HG03354 (cell line): ENCODE measurements at regions not wholly inside any gene's neighbourhood (a gene's known extent, or its start where the extent isn't known, plus 50 kb on each side); places are given as distances from the start of the nearest gene placed in this dataset.
"Not testable (repeated sequence)": the region's sequence is repeated elsewhere in the genome, so short reads cannot be mapped to it uniquely, and the experiment has no call there.

ENCODE experiments used
- ATAC-seq: cut with Tn5 transposase; IDR thresholded peaks from one replicate; pipeline ENCODE4 v1.9.1; 2021; ENCODE audit warnings: mild to moderate bottlenecking; ENCODE audit not compliant: unreplicated experiment, poor library complexity, severe bottlenecking

DNA sequence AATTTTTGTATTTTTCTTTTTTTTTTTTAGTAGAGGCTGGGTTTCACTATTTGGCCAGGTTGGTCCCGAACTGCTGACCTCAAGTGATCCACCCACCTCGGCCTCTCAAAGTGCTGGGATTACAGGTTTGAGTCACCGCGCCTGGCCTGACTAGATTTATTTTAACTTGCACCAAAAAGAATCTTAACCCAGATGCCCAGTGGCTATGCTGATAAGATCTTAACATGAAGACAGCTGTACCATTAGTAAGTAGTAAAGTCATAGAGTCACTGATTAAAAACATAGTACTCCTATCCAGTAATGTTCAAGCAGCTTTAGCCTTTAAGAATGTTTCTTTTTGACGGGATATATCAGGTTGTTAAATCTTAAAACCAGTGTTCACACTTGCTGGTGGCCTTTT lies 1061.8 kb upstream of the FLRT2 start:
- no peak for ATAC-seq

DNA sequence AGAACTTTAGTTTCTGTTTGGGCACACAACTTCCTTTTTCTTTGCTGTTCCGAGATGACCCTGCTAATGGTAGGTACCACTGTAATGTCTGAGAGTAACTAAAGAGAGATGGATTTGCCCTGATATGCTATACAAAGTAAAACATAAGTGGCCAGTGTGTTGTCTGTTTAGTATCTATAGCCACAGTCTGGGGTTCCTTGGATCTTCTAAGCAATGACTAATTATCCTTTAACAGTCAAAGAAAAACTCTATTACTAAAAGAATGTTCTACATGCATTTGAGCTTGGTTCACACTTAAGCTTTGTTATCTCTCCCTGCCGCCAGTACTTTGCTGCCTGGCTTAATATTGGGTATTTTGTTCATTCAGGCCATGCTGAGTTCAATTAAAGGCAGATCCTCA lies 1051.9 kb upstream of the FLRT2 start:
- ATAC-seq: no peak

DNA sequence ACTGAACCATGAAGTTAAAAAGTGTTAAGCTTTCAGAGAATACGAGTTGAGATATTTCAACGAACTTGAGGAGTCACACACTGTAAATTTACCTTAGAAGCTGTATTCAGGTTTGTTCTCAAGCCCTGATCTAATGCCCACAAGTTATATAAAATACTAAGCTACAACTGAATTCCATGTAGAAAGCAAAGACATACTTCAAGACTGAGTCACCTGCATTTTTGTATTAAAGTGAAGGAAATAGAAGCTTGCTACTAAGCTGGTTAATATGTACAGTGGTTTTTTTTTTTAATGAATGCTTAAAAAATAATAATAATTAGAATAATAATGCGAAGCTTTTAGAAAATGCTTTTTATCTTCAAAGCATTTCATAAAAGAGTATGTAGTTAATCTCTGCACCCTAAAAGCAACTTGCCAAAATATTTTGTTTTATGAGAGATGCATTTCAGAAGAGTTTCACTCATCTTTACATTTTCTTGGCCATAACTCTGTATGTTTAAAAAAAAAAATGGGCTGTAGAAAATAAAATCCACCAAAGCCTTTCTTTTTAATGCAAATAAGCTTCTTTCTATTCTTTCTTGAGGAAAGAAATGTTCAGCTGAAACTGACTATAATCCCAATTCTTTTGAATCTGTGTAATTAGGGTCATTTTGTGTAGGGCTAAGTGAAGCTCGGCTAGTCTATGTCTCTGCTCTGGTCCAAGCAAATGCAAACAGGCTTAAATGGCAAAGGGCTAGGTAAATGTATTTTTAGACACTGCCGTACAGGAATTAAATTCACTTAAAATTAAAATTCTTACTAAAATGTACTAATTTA lies 1047.5 kb upstream of the FLRT2 start:
- ATAC-seq: no peak

DNA sequence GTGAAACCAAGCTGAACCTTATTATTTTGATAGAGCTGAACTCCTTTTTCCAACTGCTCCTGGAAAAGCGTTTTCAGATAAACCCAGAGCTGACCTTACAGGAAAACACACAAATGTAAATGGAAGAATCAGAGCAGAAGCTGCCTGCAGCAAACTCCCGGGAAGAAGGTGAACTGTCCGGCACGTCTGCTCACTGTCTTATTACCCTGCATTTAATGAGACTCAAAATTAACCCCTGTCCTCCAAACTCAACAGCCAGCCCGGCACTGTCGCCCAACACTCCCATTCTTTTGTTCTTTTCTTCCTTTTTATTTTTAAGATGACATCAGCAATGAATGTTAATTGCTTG lies 1046.9 kb upstream of the FLRT2 start:
- ATAC-seq: no peak

DNA sequence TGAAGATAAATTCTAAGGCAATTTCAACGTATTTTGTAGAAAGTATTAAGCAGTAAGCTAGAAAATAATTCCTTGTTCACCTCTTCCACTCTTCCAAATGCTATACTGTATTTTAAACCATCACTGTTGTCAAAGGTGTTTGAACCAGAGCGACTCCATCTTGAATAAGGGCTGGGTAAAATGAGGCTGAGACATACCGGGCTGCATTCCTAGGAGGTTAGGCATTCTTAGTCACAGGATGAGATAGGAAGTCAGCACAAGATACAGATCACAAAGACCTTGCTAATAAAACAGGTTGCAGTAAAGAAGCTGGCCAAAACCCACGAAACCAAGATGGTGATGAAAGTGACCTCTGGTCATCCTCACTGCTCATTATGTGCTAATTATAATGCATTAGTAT lies 1045.7 kb upstream of the FLRT2 start:
- ATAC-seq: not testable (repeated sequence)

DNA sequence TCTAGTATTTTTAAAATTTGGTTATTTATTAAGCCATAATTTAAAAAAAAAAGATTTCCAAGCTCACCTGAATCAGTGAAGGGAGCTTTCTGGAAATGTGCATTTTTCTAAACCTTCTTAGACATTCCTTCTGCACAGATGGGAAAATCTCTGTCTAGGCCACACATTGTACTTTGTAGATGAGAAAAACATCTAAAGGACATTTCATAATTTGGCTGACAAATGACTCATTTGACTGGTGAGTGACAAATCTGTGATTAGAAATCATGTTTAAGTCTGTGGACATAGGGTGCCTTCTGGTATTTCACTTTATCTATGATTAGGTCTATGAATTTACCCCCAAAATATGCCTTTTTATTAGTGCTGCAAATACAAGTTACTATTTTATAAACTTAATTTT lies 1044.9 kb upstream of the FLRT2 start:
- ATAC-seq: no peak

DNA sequence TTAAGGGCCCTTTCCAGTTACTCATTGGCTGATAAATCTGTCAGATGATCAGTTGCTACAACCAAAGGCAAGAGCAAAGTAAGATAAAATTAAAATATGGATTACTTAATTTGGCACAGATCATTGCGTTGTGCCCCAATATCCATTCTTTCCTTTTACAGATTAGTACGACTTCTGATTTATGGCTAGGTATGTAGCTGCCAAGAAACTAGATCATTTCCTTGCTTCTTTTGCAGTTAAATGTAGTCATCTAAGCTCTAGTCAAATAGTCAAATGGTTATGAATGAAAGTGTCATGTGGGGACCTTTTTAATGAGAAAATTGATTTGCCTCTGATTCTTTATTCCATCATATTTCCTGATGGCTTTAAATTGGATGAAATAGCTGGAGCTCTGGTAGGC lies 1039.9 kb upstream of the FLRT2 start:
- no peak for ATAC-seq

DNA sequence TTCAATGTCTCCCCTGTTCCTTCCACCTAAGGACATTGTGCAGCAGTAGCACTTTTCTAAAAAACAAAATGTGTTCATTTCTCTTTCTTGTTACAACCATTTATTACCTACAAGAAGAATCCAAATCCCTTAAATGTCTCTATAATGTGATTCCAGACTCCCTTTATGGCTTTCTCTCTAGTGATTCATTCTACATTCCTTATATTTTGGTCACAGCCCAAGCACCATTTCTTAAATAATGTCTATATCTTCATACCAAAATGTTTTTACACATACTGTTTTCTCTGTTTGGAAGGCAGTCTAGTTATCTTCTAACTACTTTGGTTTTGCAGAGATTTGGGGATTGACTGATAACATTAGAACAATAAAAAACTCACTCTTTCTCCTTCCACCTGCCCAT lies 1037.3 kb upstream of the FLRT2 start:
- ATAC-seq: no peak

DNA sequence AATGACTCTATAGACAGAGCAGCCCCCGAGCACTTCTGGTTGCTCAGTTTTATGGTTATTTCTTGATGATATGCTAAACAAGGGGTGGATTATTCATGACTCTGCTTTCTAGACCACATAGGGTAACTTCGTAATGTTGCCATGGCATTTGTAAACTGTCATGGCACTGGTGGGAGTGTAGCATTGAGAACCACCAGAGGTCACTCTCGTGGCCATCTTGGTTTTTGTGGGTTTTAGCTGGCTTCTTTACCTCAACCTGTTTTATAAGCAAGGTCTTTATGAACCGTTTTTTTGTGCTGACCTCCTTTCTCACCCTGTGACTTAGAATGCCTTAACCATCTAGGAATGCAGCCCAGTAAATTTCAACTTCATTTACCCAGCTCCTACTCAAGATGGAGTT lies 1036.2 kb upstream of the FLRT2 start:
- ATAC-seq: no peak

DNA sequence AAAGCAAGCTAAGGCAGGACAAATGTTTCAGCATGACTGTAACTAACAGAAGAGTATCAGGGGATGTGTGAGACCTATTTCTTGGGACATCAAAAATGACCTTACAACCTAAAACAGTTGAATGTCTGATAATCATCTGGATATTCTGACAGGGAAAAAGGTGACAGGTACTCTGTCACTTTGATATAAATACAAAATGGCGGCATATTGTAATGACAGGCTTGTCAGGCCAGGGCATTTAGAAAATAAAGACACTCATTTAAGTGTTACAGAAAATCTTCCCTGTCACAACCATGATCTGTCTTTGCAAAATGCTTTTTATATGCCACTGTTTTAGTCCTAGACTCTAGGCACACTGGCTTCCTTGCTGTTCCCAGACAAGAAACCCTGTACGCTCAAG lies 1033.3 kb upstream of the FLRT2 start:
- ATAC-seq: no peak

DNA sequence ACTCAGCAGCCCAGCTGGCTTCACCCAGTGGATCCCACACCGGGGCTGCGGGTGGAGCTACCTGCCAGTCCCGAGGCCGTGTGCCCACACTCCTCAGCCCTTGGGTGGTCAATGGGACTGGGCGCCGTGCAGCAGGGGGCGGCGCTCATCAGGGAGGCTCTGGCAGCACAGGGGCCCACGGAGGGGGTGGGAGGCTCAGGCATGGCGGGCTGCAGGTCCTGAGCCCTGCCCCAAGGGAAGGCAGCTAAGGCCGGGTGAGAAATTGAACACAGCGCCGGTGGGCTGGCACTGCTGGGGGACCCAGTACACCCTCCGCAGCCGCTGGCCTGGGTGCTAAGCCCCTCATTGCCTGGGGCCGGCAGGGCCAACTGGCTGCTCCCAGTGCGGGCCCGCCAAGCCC lies 1017.1 kb upstream of the FLRT2 start:
- ATAC-seq: not testable (repeated sequence)

DNA sequence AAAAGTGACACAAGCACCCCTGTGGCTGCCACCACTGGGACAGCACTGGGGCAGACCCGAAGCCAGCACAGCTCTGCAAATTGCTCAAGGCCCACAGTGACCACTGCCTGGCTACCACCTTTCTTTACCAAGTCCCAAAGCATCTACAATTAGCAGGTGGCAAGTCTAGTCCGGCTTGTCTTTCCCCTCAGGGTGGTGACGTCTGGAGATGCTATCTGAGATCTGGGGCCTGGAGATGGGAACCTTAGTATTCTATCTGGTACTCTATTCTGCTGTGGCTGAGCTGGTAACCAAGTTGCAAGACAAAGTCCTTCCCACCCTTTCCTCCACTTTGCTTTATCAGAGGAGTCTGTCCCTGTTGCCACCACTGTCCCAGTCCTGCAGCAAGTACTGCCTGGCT lies 1010.1 kb upstream of the FLRT2 start:
- ATAC-seq: no peak

DNA sequence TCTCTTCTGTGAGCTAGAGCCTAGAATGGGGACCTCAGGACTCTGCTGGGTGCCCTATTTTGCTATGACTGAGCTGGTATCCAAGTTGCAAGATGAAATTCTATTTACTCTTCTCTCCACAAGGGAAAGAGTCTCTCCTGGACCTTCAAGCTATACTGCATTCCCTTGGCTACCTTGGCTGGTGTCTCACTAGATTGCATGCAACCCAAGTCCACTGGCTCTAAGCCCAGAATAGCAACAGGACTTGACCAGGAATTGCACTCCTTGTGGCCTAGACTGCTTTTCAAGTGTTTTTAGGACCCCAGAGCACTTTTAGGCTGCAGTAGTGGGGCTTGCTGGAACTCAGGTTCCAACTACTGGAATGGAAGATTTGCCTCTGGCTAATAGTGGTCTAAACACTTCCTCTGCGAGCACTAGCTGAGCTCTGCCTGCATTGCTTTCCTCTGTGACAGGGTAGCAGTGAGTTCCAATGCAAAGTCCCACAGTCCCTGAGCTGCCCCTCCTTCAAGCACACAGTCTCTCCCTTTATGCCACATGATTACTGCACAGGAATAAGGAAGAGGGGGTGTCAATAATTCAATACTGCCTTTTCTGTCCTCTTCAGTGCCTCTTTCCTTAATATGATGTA lies 1009.1 kb upstream of the FLRT2 start:
- no peak for ATAC-seq

DNA sequence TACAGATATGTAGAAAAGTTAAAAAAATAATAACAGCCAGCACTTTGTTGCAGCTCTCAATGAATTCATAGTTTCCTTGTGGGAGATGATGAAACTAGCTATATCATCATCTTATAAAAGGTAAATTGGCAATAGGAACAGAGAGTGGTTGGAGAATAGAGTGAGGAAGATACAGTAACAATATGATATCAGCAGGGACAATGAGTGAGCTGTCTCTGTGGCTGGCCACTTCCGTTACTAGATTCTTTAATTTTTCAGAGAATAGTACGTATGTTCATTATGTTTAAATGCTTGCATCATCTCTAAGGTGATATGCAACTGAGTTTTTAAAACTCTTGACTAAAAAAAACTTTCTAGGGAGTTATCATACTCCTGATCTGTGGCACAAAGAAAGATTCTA lies 1006.2 kb upstream of the FLRT2 start:
- ATAC-seq: no peak

DNA sequence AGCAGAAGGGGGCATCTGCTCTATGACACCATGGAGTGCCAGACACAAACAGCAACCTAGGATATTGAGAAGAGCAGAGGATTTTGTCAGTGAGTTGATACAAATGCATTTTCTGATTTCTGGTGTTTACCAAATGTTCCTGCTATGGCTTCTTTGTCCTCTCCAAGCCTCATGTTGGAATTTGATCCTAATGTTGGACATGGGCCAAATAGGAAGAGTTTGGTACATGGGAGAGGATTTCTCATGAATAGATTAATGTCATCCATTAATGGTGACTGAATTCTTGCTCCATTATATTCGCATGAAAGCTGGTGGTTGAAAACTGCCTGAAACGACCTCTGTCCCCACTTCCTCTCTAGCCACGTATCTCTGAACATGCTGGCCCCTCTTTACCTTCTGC lies 1002.2 kb upstream of the FLRT2 start:
- no peak for ATAC-seq

DNA sequence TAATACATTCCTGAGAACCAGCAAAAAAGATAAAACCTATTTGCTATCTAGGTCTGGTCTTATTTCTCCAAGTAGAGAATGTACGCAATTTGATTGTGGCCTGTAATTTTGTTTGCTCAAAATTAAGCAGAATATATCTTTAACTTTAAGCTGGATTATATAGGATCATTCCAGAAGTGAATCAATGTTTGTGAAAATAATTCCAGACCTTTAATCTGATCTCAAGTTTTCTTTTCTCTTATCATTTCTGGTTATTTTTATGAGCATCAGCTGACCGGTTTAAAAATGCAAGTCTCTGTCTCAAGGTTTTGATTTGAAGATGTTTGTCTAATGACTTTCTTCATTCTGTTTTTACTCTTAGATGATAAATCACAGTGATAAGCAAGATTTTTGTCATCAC lies 997.9 kb upstream of the FLRT2 start:
- no peak for ATAC-seq

DNA sequence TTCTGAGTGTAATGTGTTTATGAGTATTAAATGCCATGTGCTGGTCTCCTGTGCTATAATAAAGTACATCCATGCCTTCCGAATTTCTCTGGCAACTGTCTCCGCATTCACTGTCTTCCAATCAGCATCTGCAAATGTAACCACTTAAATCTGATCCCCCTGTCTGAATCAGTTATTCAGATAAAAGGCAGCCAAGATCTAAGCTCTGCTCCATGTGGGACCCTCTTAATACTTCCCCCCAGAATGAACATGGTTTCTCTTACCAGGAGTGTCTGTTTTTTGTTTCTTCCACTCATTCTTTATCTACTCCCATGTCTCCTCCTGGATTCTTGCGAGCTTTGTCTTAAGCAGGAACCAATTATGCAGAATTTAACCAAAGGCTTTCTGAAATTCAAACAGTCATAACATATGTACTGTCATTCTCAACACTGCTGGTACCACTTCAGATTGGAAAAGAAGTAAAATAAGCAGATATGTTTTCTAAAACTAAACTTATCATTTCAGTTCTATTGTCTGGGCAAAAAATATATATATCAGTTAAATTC lies 996.7 kb upstream of the FLRT2 start:
- ATAC-seq: no peak

DNA sequence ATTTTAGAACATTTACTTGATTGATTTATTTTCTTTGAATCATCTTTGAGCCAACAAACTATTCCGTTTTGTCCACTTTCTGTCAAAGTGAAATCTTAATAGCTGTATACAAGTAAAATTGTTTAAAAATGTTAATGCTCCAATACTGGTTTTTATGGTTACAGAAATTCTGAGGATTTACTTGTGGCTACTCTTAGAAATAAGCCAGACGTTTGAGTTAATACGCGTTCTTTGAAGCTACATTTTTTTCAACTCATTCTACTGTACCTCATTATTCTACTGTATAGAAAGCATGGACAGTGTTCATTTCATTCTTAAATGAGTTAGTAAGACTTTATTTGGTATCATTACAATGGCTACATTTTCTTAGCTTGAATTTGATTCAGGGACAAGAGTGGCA lies 996.2 kb upstream of the FLRT2 start:
- ATAC-seq: no peak

DNA sequence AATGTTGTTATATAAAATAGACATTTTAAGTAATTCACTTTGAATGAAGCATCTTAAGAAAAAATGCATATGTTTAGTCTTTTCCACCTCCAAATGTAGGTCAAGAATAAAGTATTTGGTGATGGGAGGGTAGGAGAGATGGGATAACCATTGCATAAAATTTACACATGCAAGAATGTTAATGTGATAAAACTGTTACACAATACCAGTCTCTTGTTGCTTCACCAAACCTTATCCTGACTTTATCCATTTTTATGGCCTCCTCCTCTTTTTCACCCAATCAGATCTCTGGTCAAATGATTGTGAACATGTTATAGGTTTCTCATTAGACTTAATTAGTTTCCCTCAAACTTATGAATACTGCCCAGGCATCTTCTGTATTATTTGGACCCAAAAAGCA lies 994.5 kb upstream of the FLRT2 start:
- ATAC-seq: no peak

DNA sequence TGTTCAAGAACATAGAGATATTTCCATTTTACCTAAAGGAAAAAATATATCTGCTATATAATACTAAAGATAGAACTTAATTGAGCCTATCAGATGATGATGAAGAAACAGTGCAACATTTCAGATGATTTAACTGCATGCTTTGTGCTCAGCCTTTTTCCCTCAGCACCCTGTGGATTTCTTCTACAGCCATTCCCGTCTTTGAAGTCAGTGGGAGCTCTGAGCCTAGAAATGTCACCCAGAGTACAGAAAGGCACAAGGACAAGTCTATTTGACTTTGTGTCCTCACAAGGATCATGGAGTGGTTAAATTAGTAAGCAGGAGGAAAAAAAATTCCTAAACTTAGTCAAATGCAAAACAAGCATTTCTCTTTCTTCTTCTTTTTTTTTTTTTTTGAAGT lies 994.0 kb upstream of the FLRT2 start:
- no peak for ATAC-seq

DNA sequence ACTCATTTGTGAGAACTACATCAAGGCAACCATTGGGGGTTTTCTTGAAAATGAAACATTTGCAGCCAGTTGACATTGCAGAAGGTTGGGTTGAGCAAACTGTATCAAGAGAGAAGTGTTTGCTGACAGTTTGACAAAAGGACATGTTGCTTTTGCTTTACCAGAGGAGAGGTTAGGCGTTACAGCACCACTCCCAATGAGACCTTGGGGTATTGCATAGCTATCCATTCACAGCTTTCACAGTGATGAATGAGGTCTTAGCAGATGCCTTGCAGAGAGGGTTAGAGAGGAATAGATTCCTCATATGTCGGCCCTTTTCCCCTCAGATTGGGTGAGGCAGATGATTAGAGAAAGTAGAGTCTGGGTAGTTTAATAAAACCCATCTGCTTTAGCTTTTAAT lies 988.9 kb upstream of the FLRT2 start:
- no peak for ATAC-seq

DNA sequence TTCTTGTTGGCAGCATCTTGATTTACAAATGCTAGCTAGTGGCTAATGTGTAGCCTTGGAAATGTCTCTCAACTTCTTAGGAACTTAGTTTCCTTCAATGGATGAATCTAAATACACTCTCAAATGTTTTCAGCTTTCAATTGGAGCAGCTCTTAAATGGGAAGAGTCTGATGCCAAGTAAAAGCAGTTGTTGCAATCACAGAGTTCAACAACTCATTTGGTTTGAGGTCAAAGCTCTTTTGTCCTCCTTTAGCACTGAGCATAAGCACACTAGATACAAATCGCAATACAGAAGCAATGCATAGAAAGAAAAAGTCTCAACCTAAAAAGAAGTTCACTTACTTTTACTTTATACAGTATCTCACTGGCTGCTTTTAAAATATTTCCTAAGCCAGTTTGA lies 986.1 kb upstream of the FLRT2 start:
- ATAC-seq: no peak
